Heart right ventricle (tissue), 16 donors: ENCODE measurements at regions not wholly inside any gene's neighbourhood (a gene's known extent, or its start where the extent isn't known, plus 50 kb on each side); places are given as distances from the start of the nearest gene placed in this dataset.

Experiments
- ATAC-seq, 8 donors: fragments of 200-7000 bp; cut with Tn5 transposase; one replicate each; pipeline ENCODE4 v1.9.1; 2020; ENCODE audit warnings: mild to moderate bottlenecking in 8 of 8, moderate library complexity in 8 of 8, moderate number of reproducible peaks in 1 of 8
- DNase-seq, 2 donors: peaks; one replicate each; pipeline ENCODE4 v3.0.0-alpha.2; 2020
- H3K27ac ChIP-seq, 10 donors: fragments of 200-600 bp; sonication (generic) in 2 of 10; one replicate each; pipeline versions ENCODE4 v1.5.0 to v1.8.0; 2020 to 2022; ENCODE audit warnings: mild to moderate bottlenecking in 3 of 10
- H3K27me3 ChIP-seq, 7 donors: fragments of 200-600 bp; one replicate each; pipeline ENCODE4 v1.8.0; 2021 to 2022; ENCODE audit warnings: mild to moderate bottlenecking in 2 of 7
- H3K36me3 ChIP-seq, 9 donors: fragments of 200-600 bp; sonication (generic) in 1 of 9; one replicate each; pipeline versions ENCODE4 v1.5.0 to v1.8.0; 2020 to 2022; ENCODE audit warnings: mild to moderate bottlenecking in 2 of 9
- H3K4me1 ChIP-seq, 9 donors: fragments of 200-600 bp; sonication (generic) in 1 of 9; one replicate each; pipeline versions ENCODE4 v1.5.0 to v1.8.0; 2020 to 2022; ENCODE audit warnings: mild to moderate bottlenecking in 4 of 9
- H3K4me3 ChIP-seq, 10 donors: fragments of 200-600 bp; sonication (generic) in 2 of 10; one replicate each; pipeline versions ENCODE4 v1.5.0 to v1.8.0; 2020 to 2022; ENCODE audit warnings: mild to moderate bottlenecking in 7 of 10, moderate library complexity in 2 of 10
- H3K9me3 ChIP-seq, 11 donors: fragments of 200-600 bp in 10 of 11; sonication (generic) in 2 of 11; one replicate each; pipeline versions ENCODE4 v1.5.0 to v1.8.0; 2013 to 2022; ENCODE audit warnings: mild to moderate bottlenecking in 2 of 11, control low read depth in 1 of 11, moderate library complexity in 1 of 11
- CTCF ChIP-seq, 9 donors: fragments of 200-600 bp; sonication (generic) in 2 of 9; IDR thresholded peaks; one replicate each; pipeline versions ENCODE4 v1.5.0 to v1.8.0; 2021 to 2022; ENCODE audit warnings: antibody characterized with exemption in 9 of 9, mild to moderate bottlenecking in 5 of 9, moderate library complexity in 1 of 9
- WGBS, 2 donors: extraction: QIAGEN DNeasy Blood & Tissue Kit; methylation state at CpG; one replicate each; pipeline ENCODE4 v1.1.7; 2013; ENCODE audit warnings: inconsistent platforms in 1 of 2; 5-methylcytosine and 5-hydroxymethylcytosine counted together
- intact Hi-C, 10 donors: fragments of 100-400 bp; cut with DNase I; formaldehyde crosslinking; loops; one replicate each; pipeline versions ENCODE4 v1.11.1 to v1.14.2; 2022
- donor health status: Arrhythmogenic right ventricular cardiomyopathy.
- donor health status: ischemic (EF 13 %, LVEDD 7.1; RV severe dilation, severe dysfunction).
- donor health status: healthy with polysubstance abuse.
- donor health status: DM: no; HTN: yes; CAD: no.
- donor health status: DM: no; HTN: no; CAD: no.
- donor health status: ischemic (EF 25% LVEDD 6.9; RV normal size, moderate dysfunction).
- donor health status: ischemic (EF 25% LVEDD 5.7; RV mildly dilated, moderate dysfunction).
- donor health status: healthy.
- donor health status: DM: yes; HTN: yes; CAD: no.
- donor health status: Ischemic cardiomyopathy.
- donor health status: ischemic (EF 35%, LVEDD 5.7; RV mildly dilated, moderate dysfunction).
- donor health status: nonischemic (EF 11% LVEDD 7.7; RV severe dilation, severe dysfunction).
- donor health status: DM: yes; HTN: yes; CAD: no.
- donor health status: PGD.
- donor health status: ischemic (EF 29% LVEDD 5.4; RV normal size, mild dysfunction).
- donor health status: nonischemic (EF 23%, LVEDD 6.1; RV moderate dilation, normal function).

GRCh38 chr6:40780637-40781036 is 193.5 kb upstream of the LRFN2 start:
- Histone ChIP-seq H3K27me3 (peaks cover 0 to 16% (median 0%) of the 10 kb centered on the region in 7 donors), H3K27ac (no peak overlapping the region), H3K9me3 (no peaks in the 10 kb centered on the region), H3K4me3 (no peak overlapping the region), H3K36me3 (no peaks in the 10 kb centered on the region), H3K4me1 (peaks cover 0 to 6% (median 0%) of the 10 kb centered on the region in 9 donors)
- TF ChIP-seq CTCF (IDR thresholded peaks at IDR 0.05) = no peak
- intact Hi-C loops = no loop called here
- 85 to 87% methylated on average over 3 of the region's 3 CpGs for WGBS, 2 donors
- ATAC-seq (no peak), DNase-seq (no peak)

- Histone ChIP-seq H3K4me1 (peaks cover 0 to 6% (median 0%) of the 10 kb centered on the region in 9 donors), H3K9me3 (no peaks in the 10 kb centered on the region), H3K4me3 (no peak overlapping the region), H3K27ac (no peak overlapping the region), H3K36me3 (no peaks in the 10 kb centered on the region), H3K27me3 (peaks cover 0 to 11% (median 0%) of the 10 kb centered on the region in 7 donors)
- no peak for TF ChIP-seq CTCF (IDR thresholded peaks at IDR 0.05)
- intact Hi-C loops = no loop called here
- ATAC-seq (peak in 1 of 8 donors; percentile 62), DNase-seq (no peak)
- 69% methylated on average over 3 of the region's 3 CpGs for WGBS, 2 donors
Measured at GRCh38 chr6:40779409-40779808, 192.2 kb upstream of the LRFN2 start.

GRCh38 chr6:40778918-40779317 is 191.8 kb upstream of the LRFN2 start:
- Histone ChIP-seq H3K4me3 (no peak overlapping the region), H3K36me3 (no peaks in the 10 kb centered on the region), H3K4me1 (peaks cover 0 to 6% (median 0%) of the 10 kb centered on the region in 9 donors), H3K27ac (no peak overlapping the region), H3K9me3 (no peaks in the 10 kb centered on the region), H3K27me3 (peaks cover 0 to 14% (median 0%) of the 10 kb centered on the region in 7 donors)
- TF ChIP-seq CTCF (IDR thresholded peaks at IDR 0.05) = no peak
- 84 to 92% methylated on average over 1 of the region's 1 CpG for WGBS, 2 donors
- ATAC-seq (no peak), DNase-seq (no peak)
- intact Hi-C loops = no loop called here

GRCh38 chr6:40778196-40778595 is 191.0 kb upstream of the LRFN2 start:
- H3K4me1 ChIP-seq = peaks cover 0 to 6% (median 0%) of the 10 kb centered on the region in 9 donors
- WGBS, 2 donors = 90 to 92% methylated on average over 3 of the region's 3 CpGs
- H3K27ac ChIP-seq = no peak overlapping the region
- ATAC-seq (no peak), DNase-seq (no peak)
- no peaks in the 10 kb centered on the region for H3K9me3 ChIP-seq
- intact Hi-C loops = no loop called here
- no peak overlapping the region for H3K4me3 ChIP-seq
- TF ChIP-seq CTCF (IDR thresholded peaks at IDR 0.05) = no peak
- H3K27me3 ChIP-seq = peaks cover 0 to 21% (median 0%) of the 10 kb centered on the region in 7 donors
- H3K36me3 ChIP-seq = no peaks in the 10 kb centered on the region
